GM12878 (cell line): ENCODE measurements at regions not wholly inside any gene's neighbourhood (a gene's known extent, or its start where the extent isn't known, plus 50 kb on each side); places are given as distances from the start of the nearest gene placed in this dataset.

Source experiments
- ATAC-seq: fragments of 200-7000 bp; cut with Tn5 transposase; 3 replicates; pipeline ENCODE4 v1.9.1; 2020; ENCODE audit warnings: mild to moderate bottlenecking, moderate library complexity
- BruUV-seq: library from RNA; stranded (reverse); fragments of 400-500 nt; replicated peaks from 2 replicates; lab custom pipeline; 2021; lab: Mats Ljungman, UMichigan
- CTCF ChIA-PET: fragments of 300-600 bp; sonication (Branson Sonifier 250); formaldehyde crosslinking; extraction: SDS; loops from one replicate; lab custom pipeline; 2021; ENCODE audit warnings: inconsistent platforms; lab: Yijun Ruan, JAX
- POLR2A ChIA-PET: fragments of 350-600 bp; formaldehyde crosslinking; extraction: SDS; loops from one replicate; lab custom pipeline; 2021; ENCODE audit warnings: inconsistent platforms; lab: Charles Lee
- RAD21 ChIA-PET: fragments of 300-600 bp; sonication (Branson Sonifier 250); formaldehyde crosslinking; loops from one replicate; lab custom pipeline; 2023; ENCODE audit warnings: antibody characterized with exemption; ENCODE audit not compliant: unreplicated experiment; lab: Charles Lee
- SMC1A ChIA-PET: fragments of 300-600 bp; sonication (Branson Sonifier 250); formaldehyde crosslinking; loops from one replicate; lab custom pipeline; 2023; ENCODE audit not compliant: unreplicated experiment, uncharacterized antibody; lab: Charles Lee
- DNase-seq: peaks from one replicate; pipeline ENCODE4 v3.0.0-alpha.2; 2011; ENCODE audit warnings: low read depth, low spot score
- FAIRE-seq: peaks from 3 replicates; lab custom pipeline; 2011; peaks lifted over from hg19 to GRCh38; lab: Jason Lieb, UNC
- H2AFZ ChIP-seq: 2 replicates; pipeline ENCODE4 v1.6.0; 2011; ENCODE audit warnings: low read depth, low read length, control low read depth; ENCODE audit not compliant: control insufficient read depth
- H3K27ac ChIP-seq: 2 replicates; pipeline ENCODE4 v1.5.1; 2011; ENCODE audit warnings: control low read depth; ENCODE audit not compliant: control insufficient read depth, insufficient read depth
- H3K27me3 ChIP-seq, 2 experiments: replicated peaks in 1 of 2; 2 replicates each; pipeline versions ENCODE4 v1.6.0 to v1.6.1; 2011; ENCODE audit warnings: low read length in 1 of 2; ENCODE audit not compliant: control insufficient read depth in 2 of 2, insufficient read depth in 2 of 2
- H3K36me3 ChIP-seq, 2 experiments: 2 replicates each; pipeline ENCODE4 v1.5.1; 2011; ENCODE audit warnings: low read length in 1 of 2; ENCODE audit not compliant: control insufficient read depth in 2 of 2, insufficient read depth in 2 of 2
- H3K4me1 ChIP-seq: 2 replicates; pipeline ENCODE4 v1.6.1; 2011; ENCODE audit warnings: mild to moderate bottlenecking, low read length, moderate library complexity, mixed read lengths; ENCODE audit not compliant: control insufficient read depth, insufficient read depth
- H3K4me2 ChIP-seq: 2 replicates; pipeline ENCODE4 v1.6.0; 2011; ENCODE audit warnings: control low read depth; ENCODE audit not compliant: control insufficient read depth, insufficient read depth
- H3K4me3 ChIP-seq: fragments of 200-600 bp; sonication (generic); 2 replicates; pipeline ENCODE4 v1.5.1; 2016
- H3K79me2 ChIP-seq: 2 replicates; pipeline ENCODE4 v1.6.0; 2011; ENCODE audit warnings: low read length; ENCODE audit not compliant: control insufficient read depth, insufficient read depth
- H3K9ac ChIP-seq: 2 replicates; pipeline ENCODE4 v1.8.0; 2011; ENCODE audit warnings: low read length, control low read depth, mixed read lengths; ENCODE audit not compliant: control insufficient read depth, insufficient read depth
- H3K9me3 ChIP-seq: replicated peaks from 3 replicates; pipeline ENCODE4 v1.5.1; 2011; ENCODE audit warnings: mild to moderate bottlenecking, low read length; ENCODE audit not compliant: control insufficient read depth, insufficient read depth
- H4K20me1 ChIP-seq: 2 replicates; pipeline ENCODE4 v1.6.0; 2011; ENCODE audit not compliant: control insufficient read depth, insufficient read depth
- CTCF ChIP-seq, 3 experiments: IDR thresholded peaks in 2 of 3; conservative IDR thresholded peaks in 1 of 3; 2 replicates each; pipeline ENCODE4 v1.5.1; 2011; ENCODE audit warnings: low read depth in 3 of 3, low read length in 3 of 3, mild to moderate bottlenecking in 3 of 3, control low read depth in 2 of 3, moderate library complexity in 2 of 3, inconsistent platforms in 1 of 3, mixed read lengths in 1 of 3; ENCODE audit not compliant: control insufficient read depth in 2 of 3, insufficient read depth in 1 of 3; ENCODE audit errors: extremely low read depth in 1 of 3
- RELB ChIP-seq: fragments of 450-650 bp; IDR thresholded peaks from 2 replicates; pipeline ENCODE4 v1.6.1; 2017; ENCODE audit warnings: low read depth, mild to moderate bottlenecking, moderate library complexity
- YY1 ChIP-seq: IDR thresholded peaks from 2 replicates; pipeline ENCODE4 v1.6.1; 2011; ENCODE audit warnings: low read depth, mild to moderate bottlenecking, low read length
- WGBS: methylation state at CpG from one replicate; pipeline ENCODE4 v1.1.6; 2016; ENCODE audit warnings: low lambda C conversion rate; ENCODE audit not compliant: insufficient replicate concordance, insufficient coverage; ENCODE audit errors: missing lambda C conversion rate; 5-methylcytosine and 5-hydroxymethylcytosine counted together
- in situ Hi-C: fragments of 300-500 bp; cut with MboI; formaldehyde crosslinking; loops from 9 replicates; pipeline ENCODE4 v1.14.3; 2018; ENCODE audit warnings: mixed read lengths
- intact Hi-C: fragments of 100-400 bp; cut with micrococcal nuclease; formaldehyde crosslinking; loops from one replicate; pipeline ENCODE4 v1.14.2; 2022; ENCODE audit not compliant: unreplicated experiment

- TF ChIP-seq CTCF (IDR thresholded peaks at IDR 0.05 in 2 of 3, conservative IDR thresholded peaks at IDR 0.05 in 1 of 3; ENCODE audit: control insufficient read depth in 2 of 3, extremely low read depth in 1 of 3, insufficient read depth in 1 of 3, low read depth in 3 of 3, low read length in 3 of 3), result peak; percentile 88 to 98 (median 94)
- peak; percentile 61 for TF ChIP-seq YY1
These were observed 114.8 kb upstream of the SMURF2 start (continued) for GRCh38 chr17:64776720-64777414.

GRCh38 chr17:64775701-64776570, 113.8 kb upstream of the SMURF2 start:
- no TSS peak for BruUV-seq
- no peak overlapping the region for H3K4me2 ChIP-seq
- H3K27me3 ChIP-seq, result peaks cover 7 to 12% of the 10 kb centered on the region in 2 experiments; a peak in 3 of 4 replicates
- 53% methylated on average over 15 of the region's 15 CpGs for WGBS
- no peaks in the 10 kb centered on the region; the same call in 2 of the 3 replicates for H3K9me3 ChIP-seq
- H3K79me2 ChIP-seq, result no peaks in the 10 kb centered on the region
- intact Hi-C loops (loop anchor here (2.0 kb wide), 1 partner anchor 187 kb away; no protein-coding TSS in a partner anchor), in situ Hi-C loops (loop anchor here (10.0 kb wide), 1 partner anchor 169 kb away; no protein-coding TSS in a partner anchor)
- no peak for ATAC-seq
- no peak overlapping the region for H2AFZ ChIP-seq
- ChIA-PET RAD21 (interaction anchor here (0.9 to 1.3 kb wide), 2 partner anchors 143 to 325 kb away, joined by 3 read pairs; partner anchors contain the start of gene LRRC37A3), POLR2A (no interaction called here), CTCF (interaction anchor here (0.6 to 2.4 kb wide), 10 partner anchors 13 to 1140 kb away, joined by 3 to 15 read pairs (median 3); no protein-coding TSS in a partner anchor), SMC1A (no interaction called here)
- H3K4me1 ChIP-seq, result peaks cover 22% of the 10 kb centered on the region
- H3K4me3 ChIP-seq, result no peak overlapping the region
- H4K20me1 ChIP-seq, result no peaks in the 10 kb centered on the region
- no peak for TF ChIP-seq RELB
- H3K36me3 ChIP-seq, result no peaks in the 10 kb centered on the region
- DNase-seq, result no peak
- no peak for FAIRE-seq
- H3K9ac ChIP-seq, result no peak overlapping the region
- H3K27ac ChIP-seq, result no peak overlapping the region
